PC-3 (cell line): ENCODE measurements at regions not wholly inside any gene's neighbourhood (a gene's known extent, or its start where the extent isn't known, plus 50 kb on each side); places are given as distances from the start of the nearest gene placed in this dataset.

Source experiments
- ATAC-seq: fragments of 200-7000 bp; cut with Tn5 transposase; 2 replicates; pipeline ENCODE4 v1.9.1; 2020; ENCODE audit warnings: mild to moderate bottlenecking, moderate library complexity
- BruUV-seq: library from RNA; stranded (reverse); fragments of 400-500 nt; replicated peaks from 2 replicates; lab custom pipeline; 2021; lab: Mats Ljungman, UMichigan
- CTCF ChIA-PET: fragments of 300-600 bp; sonication (Branson Sonifier 250); formaldehyde crosslinking; loops from one replicate; lab custom pipeline; 2022; ENCODE audit warnings: antibody characterized with exemption; lab: Charles Lee
- POLR2A ChIA-PET: fragments of 300-600 bp; sonication (Branson Sonifier 250); formaldehyde crosslinking; loops from one replicate; lab custom pipeline; 2022; ENCODE audit warnings: antibody characterized with exemption; ENCODE audit not compliant: unreplicated experiment; lab: Charles Lee
- DNase-seq: peaks from one replicate; pipeline ENCODE4 v3.0.0-alpha.2; 2015
- H2AFZ ChIP-seq: fragments of 300-600 bp; sonication (generic); 2 replicates; pipeline ENCODE4 v1.6.0; 2016; ENCODE audit warnings: antibody characterized with exemption, low read length
- H3F3A ChIP-seq: fragments of 300-600 bp; sonication (generic); one replicate; pipeline ENCODE4 v1.6.0; 2017; ENCODE audit warnings: antibody characterized with exemption, low read length, control low read depth, mild to moderate bottlenecking; ENCODE audit not compliant: unreplicated experiment
- H3K27ac ChIP-seq: fragments of 300-600 bp; sonication (generic); 2 replicates; pipeline ENCODE4 v1.5.1; 2016; ENCODE audit warnings: mild to moderate bottlenecking, low read length
- H3K27me3 ChIP-seq: fragments of 300-600 bp; sonication (generic); 2 replicates; pipeline ENCODE4 v1.6.1; 2016; ENCODE audit warnings: low read length, mixed read lengths
- H3K36me3 ChIP-seq: fragments of 300-600 bp; sonication (generic); 2 replicates; pipeline ENCODE4 v1.6.1; 2016; ENCODE audit warnings: low read depth, mixed run types, low read length, mixed read lengths
- H3K4me1 ChIP-seq: fragments of 300-600 bp; sonication (generic); 2 replicates; pipeline ENCODE4 v1.5.1; 2016; ENCODE audit warnings: low read length; ENCODE audit not compliant: insufficient read depth
- H3K4me2 ChIP-seq: fragments of 300-600 bp; sonication (generic); 2 replicates; pipeline ENCODE4 v1.6.0; 2016; ENCODE audit warnings: low read length
- H3K4me3 ChIP-seq: fragments of 300-600 bp; sonication (generic); 2 replicates; pipeline ENCODE4 v1.5.1; 2016; ENCODE audit warnings: mild to moderate bottlenecking, low read length, mixed read lengths
- H3K79me2 ChIP-seq: fragments of 300-600 bp; sonication (generic); 2 replicates; pipeline ENCODE4 v1.6.1; 2017; ENCODE audit warnings: low read length, mixed read lengths
- H3K9ac ChIP-seq: fragments of 300-600 bp; sonication (generic); 2 replicates; pipeline ENCODE4 v1.6.0; 2016; ENCODE audit warnings: mild to moderate bottlenecking, low read length
- H3K9me2 ChIP-seq: fragments of 300-600 bp; sonication (generic); replicated peaks from 2 replicates; pipeline ENCODE4 v1.6.1; 2016; ENCODE audit warnings: mixed run types, low read length, mixed read lengths
- H3K9me3 ChIP-seq: fragments of 300-600 bp; sonication (generic); 2 replicates; pipeline ENCODE4 v1.6.1; 2016; ENCODE audit warnings: low read length, mixed read lengths
- H4K20me1 ChIP-seq: fragments of 300-600 bp; sonication (generic); 2 replicates; pipeline ENCODE4 v1.6.1; 2016; ENCODE audit warnings: low read length, mixed read lengths
- EZH2 ChIP-seq: fragments of 300-600 bp; sonication (generic); IDR thresholded peaks from one replicate; pipeline ENCODE4 v1.6.1; 2017; ENCODE audit warnings: antibody characterized with exemption, mild to moderate bottlenecking, low read length; ENCODE audit not compliant: unreplicated experiment
- EZH2phosphoT487 ChIP-seq: fragments of 300-600 bp; sonication (generic); IDR thresholded peaks from 2 replicates; pipeline ENCODE4 v1.6.1; 2018; ENCODE audit warnings: mild to moderate bottlenecking, antibody characterized with exemption, low read length, borderline replicate concordance
- intact Hi-C: fragments of 100-400 bp; cut with micrococcal nuclease; formaldehyde crosslinking; loops from 2 replicates; pipeline ENCODE4 v1.9.0; 2023
- TF ChIP-seq, protein P1 (sequence below): fragments of 300-600 bp; sonication (generic); conservative IDR thresholded peaks from 2 replicates; pipeline ENCODE4 v1.5.1; 2017; ENCODE audit warnings: antibody characterized with exemption, low read depth, mild to moderate bottlenecking, low read length

DNA sequence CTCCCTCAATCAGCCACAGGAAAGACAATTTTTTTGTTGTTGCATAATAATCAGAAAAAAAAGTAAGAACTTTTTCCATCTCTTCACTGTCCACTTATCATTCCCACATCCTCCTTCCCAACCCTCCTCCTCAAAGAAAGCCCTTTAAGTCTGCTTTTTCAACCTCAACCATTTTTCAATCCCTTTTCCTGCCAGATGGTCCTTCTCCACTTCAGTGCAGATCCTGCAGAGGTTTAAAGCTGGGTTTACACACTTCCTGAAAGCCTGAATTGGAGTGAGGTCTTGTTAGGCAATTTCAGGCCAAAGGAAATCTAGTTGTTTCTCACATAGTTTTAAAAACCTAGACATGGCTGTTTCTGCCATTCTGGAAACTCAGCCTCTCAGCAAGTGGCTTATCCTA lies 78.3 kb downstream of the RPL27A start:
- Histone ChIP-seq H3K79me2 (no peaks in the 10 kb centered on the region), H3K9ac (no peak overlapping the region), H3K27ac (no peak overlapping the region), H2AFZ (no peak overlapping the region), H3K4me2 (no peak overlapping the region), H3K4me3 (no peak overlapping the region), H4K20me1 (no peaks in the 10 kb centered on the region), H3K9me2 (no peaks in the 10 kb centered on the region), H3K9me3 (no peaks in the 10 kb centered on the region), H3K27me3 (no peaks in the 10 kb centered on the region), H3K4me1 (no peaks in the 10 kb centered on the region), H3F3A (no peaks in the 10 kb centered on the region), H3K36me3 (no peaks in the 10 kb centered on the region)
- POLR2A ChIA-PET: no interaction called here
- BruUV-seq: no TSS peak
- TF ChIP-seq EZH2 (no peak), EZH2phosphoT487 (no peak)
- TF ChIP-seq, protein P1, sequence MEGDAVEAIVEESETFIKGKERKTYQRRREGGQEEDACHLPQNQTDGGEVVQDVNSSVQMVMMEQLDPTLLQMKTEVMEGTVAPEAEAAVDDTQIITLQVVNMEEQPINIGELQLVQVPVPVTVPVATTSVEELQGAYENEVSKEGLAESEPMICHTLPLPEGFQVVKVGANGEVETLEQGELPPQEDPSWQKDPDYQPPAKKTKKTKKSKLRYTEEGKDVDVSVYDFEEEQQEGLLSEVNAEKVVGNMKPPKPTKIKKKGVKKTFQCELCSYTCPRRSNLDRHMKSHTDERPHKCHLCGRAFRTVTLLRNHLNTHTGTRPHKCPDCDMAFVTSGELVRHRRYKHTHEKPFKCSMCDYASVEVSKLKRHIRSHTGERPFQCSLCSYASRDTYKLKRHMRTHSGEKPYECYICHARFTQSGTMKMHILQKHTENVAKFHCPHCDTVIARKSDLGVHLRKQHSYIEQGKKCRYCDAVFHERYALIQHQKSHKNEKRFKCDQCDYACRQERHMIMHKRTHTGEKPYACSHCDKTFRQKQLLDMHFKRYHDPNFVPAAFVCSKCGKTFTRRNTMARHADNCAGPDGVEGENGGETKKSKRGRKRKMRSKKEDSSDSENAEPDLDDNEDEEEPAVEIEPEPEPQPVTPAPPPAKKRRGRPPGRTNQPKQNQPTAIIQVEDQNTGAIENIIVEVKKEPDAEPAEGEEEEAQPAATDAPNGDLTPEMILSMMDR: no peak
- no peak for ATAC-seq
- DNase-seq: no peak
- intact Hi-C loops: no loop called here
- CTCF ChIA-PET: no interaction called here

DNA sequence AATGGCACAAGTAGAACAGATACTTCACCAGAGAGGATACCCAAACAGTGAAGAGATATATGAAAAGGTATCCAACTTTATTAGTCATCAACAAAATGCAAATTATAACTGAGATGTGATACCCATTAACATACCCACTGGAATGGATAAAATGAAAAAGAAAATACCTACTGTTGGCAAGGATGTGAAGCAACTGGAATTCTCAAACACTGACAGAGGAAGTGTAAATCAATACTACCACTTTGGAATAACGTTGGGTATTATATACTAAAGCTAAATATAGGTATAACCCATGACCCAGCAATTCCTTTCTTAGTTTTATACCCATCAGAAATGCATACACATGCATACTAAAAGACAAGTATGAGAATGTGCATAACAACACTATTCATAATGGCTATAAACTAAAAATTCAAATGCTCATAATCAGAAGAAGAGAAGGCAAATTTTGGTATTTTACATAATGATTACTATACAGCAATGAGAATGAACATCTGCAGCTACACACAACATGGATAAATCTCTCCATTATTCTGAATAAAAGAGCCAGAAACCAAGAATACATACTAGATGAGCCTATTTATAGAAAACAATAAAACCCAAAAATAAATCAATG lies 80.6 kb downstream of the RPL27A start:
- peaks cover 6% of the 10 kb centered on the region; the same call in 1 of the 2 replicates for H3K4me1 ChIP-seq
- CTCF ChIA-PET: no interaction called here
- H3F3A ChIP-seq: no peaks in the 10 kb centered on the region
- no peak for ATAC-seq
- no peak overlapping the region for H3K9ac ChIP-seq
- no peaks in the 10 kb centered on the region for H3K9me2 ChIP-seq
- POLR2A ChIA-PET: interaction anchor here (0.7 kb wide), 1 partner anchor 107 kb away, joined by 6 read pairs; no protein-coding TSS in a partner anchor
- H3K4me3 ChIP-seq: no peak overlapping the region
- no peaks in the 10 kb centered on the region for H3K27me3 ChIP-seq
- H3K79me2 ChIP-seq: no peaks in the 10 kb centered on the region
- H3K27ac ChIP-seq: no peak overlapping the region
- no peak overlapping the region for H3K4me2 ChIP-seq
- H3K9me3 ChIP-seq: no peaks in the 10 kb centered on the region
- DNase-seq: no peak
- TF ChIP-seq EZH2phosphoT487: no peak
- no peak for TF ChIP-seq EZH2
- TF ChIP-seq, protein P1: no peak
- no peak overlapping the region for H2AFZ ChIP-seq
- no peaks in the 10 kb centered on the region for H3K36me3 ChIP-seq
- intact Hi-C loops: no loop called here
- H4K20me1 ChIP-seq: no peaks in the 10 kb centered on the region
- no TSS peak for BruUV-seq

- Histone ChIP-seq H3K9ac (no peak overlapping the region), H3K27me3 (no peaks in the 10 kb centered on the region), H3K9me2 (no peaks in the 10 kb centered on the region), H3K36me3 (no peaks in the 10 kb centered on the region), H3K79me2 (no peaks in the 10 kb centered on the region), H2AFZ (no peak overlapping the region), H3K4me2 (no peak overlapping the region), H4K20me1 (no peaks in the 10 kb centered on the region), H3F3A (no peaks in the 10 kb centered on the region), H3K4me3 (no peak overlapping the region), H3K27ac (no peak overlapping the region), H3K4me1 (peaks cover 23% of the 10 kb centered on the region), H3K9me3 (no peaks in the 10 kb centered on the region)
- no TSS peak for BruUV-seq
- ChIA-PET POLR2A (no interaction called here), CTCF (no interaction called here)
- DNase-seq: no peak
- TF ChIP-seq EZH2phosphoT487 (no peak), EZH2 (no peak)
- TF ChIP-seq, protein P1: no peak
- no peak for ATAC-seq
- intact Hi-C loops: no loop called here
Observed at GRCh38 chr11:8765294-8765693, 82.7 kb downstream of the RPL27A start.
